Fibroblast of lung (primary cell): ENCODE measurements at regions not wholly inside any gene's neighbourhood (a gene's known extent, or its start where the extent isn't known, plus 50 kb on each side); places are given as distances from the start of the nearest gene placed in this dataset.

Source experiments
- CTCF ChIP-seq, 2 donors: IDR thresholded peaks in 1 of 2; conservative IDR thresholded peaks in 1 of 2; 1 replicate in 1 of 2; 2 replicates in 1 of 2; pipeline ENCODE4 v1.5.1; 2011 to 2012; ENCODE audit warnings: low read length in 2 of 2, control low read depth in 1 of 2, inconsistent platforms in 1 of 2, low read depth in 1 of 2, mild to moderate bottlenecking in 1 of 2
- EZH2 ChIP-seq: IDR thresholded peaks from 2 replicates; pipeline ENCODE4 v1.5.1; 2012; ENCODE audit warnings: low read length, control low read depth, mild to moderate bottlenecking; ENCODE audit errors: missing control alignments

- TF ChIP-seq CTCF (conservative IDR thresholded peaks at IDR 0.05 in 1 of 2, IDR thresholded peaks at IDR 0.05 in 1 of 2; ENCODE audit: low read depth in 1 of 2, low read length in 2 of 2) (no peak), EZH2 (no peak)
These were observed 355.3 kb downstream of the ARL4A start for GRCh38 chr7:13042605-13043236.
